Fibroblast of lung (primary cell): ENCODE measurements at regions not wholly inside any gene's neighbourhood (a gene's known extent, or its start where the extent isn't known, plus 50 kb on each side); places are given as distances from the start of the nearest gene placed in this dataset.

ENCODE experiments used
- DNase-seq, 2 donors: peaks; one replicate each; pipeline versions ENCODE4 v3.0.0 to v3.0.0-alpha.2; 2010; ENCODE audit warnings: low read depth in 2 of 2
- H2AFZ ChIP-seq: 2 replicates; pipeline ENCODE4 v1.5.1; 2012; ENCODE audit warnings: low read length, control low read depth, inconsistent platforms
- H3K27ac ChIP-seq: 2 replicates; pipeline ENCODE4 v1.5.1; 2011; ENCODE audit warnings: low read length, control low read depth; ENCODE audit not compliant: insufficient read depth
- H3K27me3 ChIP-seq: 2 replicates; pipeline ENCODE4 v1.5.1; 2011; ENCODE audit warnings: mild to moderate bottlenecking, low read length; ENCODE audit not compliant: control insufficient read depth, insufficient read depth
- H3K36me3 ChIP-seq: 2 replicates; pipeline ENCODE4 v1.5.1; 2011; ENCODE audit warnings: low read length; ENCODE audit not compliant: control insufficient read depth, insufficient read depth
- H3K4me1 ChIP-seq: 2 replicates; pipeline ENCODE4 v1.5.1; 2011; ENCODE audit warnings: low read length; ENCODE audit not compliant: control insufficient read depth, insufficient read depth; ENCODE audit errors: extremely low read depth
- H3K4me2 ChIP-seq: 2 replicates; pipeline ENCODE4 v1.5.1; 2011; ENCODE audit warnings: low read length, control low read depth; ENCODE audit not compliant: insufficient read depth; ENCODE audit errors: extremely low read depth
- H3K4me3 ChIP-seq, 4 experiments: fragments of 200-600 bp in 1 of 4; sonication (generic) in 1 of 4; replicated peaks in 1 of 4; 2 replicates each; pipeline ENCODE4 v1.5.1; 2011 to 2016; ENCODE audit warnings: low read length in 4 of 4, low read depth in 3 of 4, mild to moderate bottlenecking in 3 of 4, control low read depth in 2 of 4, inconsistent platforms in 1 of 4, mixed read lengths in 1 of 4; ENCODE audit not compliant: insufficient read depth in 1 of 4; ENCODE audit errors: control extremely low read depth in 1 of 4
- H3K79me2 ChIP-seq: 2 replicates; pipeline ENCODE4 v1.5.1; 2012; ENCODE audit warnings: mild to moderate bottlenecking, low read length, inconsistent platforms; ENCODE audit not compliant: control insufficient read depth, insufficient read depth
- H3K9ac ChIP-seq: 2 replicates; pipeline ENCODE4 v1.5.1; 2011; ENCODE audit warnings: mild to moderate bottlenecking, low read length, control low read depth; ENCODE audit not compliant: insufficient read depth
- H3K9me3 ChIP-seq: 2 replicates; pipeline ENCODE4 v1.5.1; 2012; ENCODE audit warnings: low read depth, low read length; ENCODE audit not compliant: control insufficient read depth, insufficient read depth
- H4K20me1 ChIP-seq: 2 replicates; pipeline ENCODE4 v1.5.1; 2011; ENCODE audit warnings: low read length; ENCODE audit not compliant: control insufficient read depth, insufficient read depth; ENCODE audit errors: extremely low read depth
- CTCF ChIP-seq, 2 donors: IDR thresholded peaks in 1 of 2; conservative IDR thresholded peaks in 1 of 2; 1 replicate in 1 of 2; 2 replicates in 1 of 2; pipeline ENCODE4 v1.5.1; 2011 to 2012; ENCODE audit warnings: low read length in 2 of 2, control low read depth in 1 of 2, inconsistent platforms in 1 of 2, low read depth in 1 of 2, mild to moderate bottlenecking in 1 of 2
- EZH2 ChIP-seq: IDR thresholded peaks from 2 replicates; pipeline ENCODE4 v1.5.1; 2012; ENCODE audit warnings: low read length, control low read depth, mild to moderate bottlenecking; ENCODE audit errors: missing control alignments

- no peaks in the 10 kb centered on the region for H3K4me1 ChIP-seq
- H3K27me3 ChIP-seq: no peaks in the 10 kb centered on the region
- no peaks in the 10 kb centered on the region for H4K20me1 ChIP-seq
- no peak for TF ChIP-seq CTCF (conservative IDR thresholded peaks at IDR 0.05 in 1 of 2, IDR thresholded peaks at IDR 0.05 in 1 of 2; ENCODE audit: low read depth in 1 of 2, low read length in 2 of 2)
- no peak for TF ChIP-seq EZH2
- no peaks in the 10 kb centered on the region for H3K79me2 ChIP-seq
- H3K36me3 ChIP-seq: no peaks in the 10 kb centered on the region
- H3K4me2 ChIP-seq: no peak overlapping the region
- H3K4me3 ChIP-seq: no peak overlapping the region
- no peak overlapping the region for H3K9ac ChIP-seq
- H3K9me3 ChIP-seq: no peaks in the 10 kb centered on the region
- no peak overlapping the region for H3K27ac ChIP-seq
- no peak overlapping the region for H2AFZ ChIP-seq
- no peak for DNase-seq
These were observed 341.4 kb downstream of the KLF12 start for GRCh38 chr13:73792796-73793195.

- peak; percentile 27 to 67 for DNase-seq
- no peak overlapping the region for H3K9ac ChIP-seq
- no peak overlapping the region for H3K27ac ChIP-seq
These were observed 351.5 kb downstream of the KLF12 start for GRCh38 chr13:73782450-73783449.

More at GRCh38 chr13:73782450-73783449, 351.5 kb downstream of the KLF12 start:
- Histone ChIP-seq H4K20me1 (no peaks in the 10 kb centered on the region), H3K27me3 (no peaks in the 10 kb centered on the region), H2AFZ (no peak overlapping the region), H3K4me1 (no peaks in the 10 kb centered on the region), H3K79me2 (no peaks in the 10 kb centered on the region), H3K4me2 (no peak overlapping the region), H3K4me3 (no peak overlapping the region), H3K9me3 (no peaks in the 10 kb centered on the region), H3K36me3 (no peaks in the 10 kb centered on the region)
- no peak for TF ChIP-seq CTCF (conservative IDR thresholded peaks at IDR 0.05 in 1 of 2, IDR thresholded peaks at IDR 0.05 in 1 of 2; ENCODE audit: low read depth in 1 of 2, low read length in 2 of 2)
- TF ChIP-seq EZH2: no peak
